GM23338 (cell line): ENCODE measurements at regions not wholly inside any gene's neighbourhood (a gene's known extent, or its start where the extent isn't known, plus 50 kb on each side); places are given as distances from the start of the nearest gene placed in this dataset.
A peak's percentile ranks its signal among the peaks of the same experiment; 100 is the strongest.

Experiments used
- ATAC-seq: fragments of 200-7000 bp; cut with Tn5 transposase; 3 replicates; pipeline ENCODE4 v1.9.1; 2020
- DNase-seq: peaks from one replicate; pipeline ENCODE4 v3.0.0-alpha.2; 2015; ENCODE audit warnings: low spot score
- H2AFZ ChIP-seq: fragments of 200-600 bp; sonication (generic); 2 replicates; pipeline ENCODE4 v1.8.0; 2016; ENCODE audit warnings: antibody characterized with exemption, mild to moderate bottlenecking, moderate library complexity
- H3F3A ChIP-seq: fragments of 200-600 bp; sonication (generic); replicated peaks from 2 replicates; pipeline ENCODE4 v1.8.0; 2017; ENCODE audit warnings: antibody characterized with exemption, mixed run types, low read depth
- H3K27ac ChIP-seq: fragments of 200-600 bp; sonication (generic); 2 replicates; pipeline ENCODE4 v1.6.1; 2016; ENCODE audit warnings: low read depth
- H3K27me3 ChIP-seq: fragments of 200-600 bp; sonication (generic); 2 replicates; pipeline ENCODE4 v1.8.0; 2016; ENCODE audit warnings: mild to moderate bottlenecking, mixed run types, moderate library complexity; ENCODE audit not compliant: insufficient read depth
- H3K36me3 ChIP-seq: fragments of 200-600 bp; sonication (generic); 2 replicates; pipeline ENCODE4 v1.8.0; 2016; ENCODE audit warnings: mild to moderate bottlenecking; ENCODE audit not compliant: insufficient read depth
- H3K4me1 ChIP-seq: fragments of 200-600 bp; sonication (generic); 2 replicates; pipeline ENCODE4 v1.8.0; 2016; ENCODE audit warnings: mild to moderate bottlenecking, moderate library complexity; ENCODE audit not compliant: insufficient read depth
- H3K4me2 ChIP-seq: fragments of 200-600 bp; sonication (generic); 2 replicates; pipeline ENCODE4 v1.7.1; 2017; ENCODE audit warnings: mixed run types
- H3K4me3 ChIP-seq: fragments of 200-600 bp; sonication (generic); 2 replicates; pipeline ENCODE4 v1.6.1; 2016; ENCODE audit warnings: mixed run types
- H3K79me2 ChIP-seq: fragments of 200-600 bp; sonication (generic); replicated peaks from 2 replicates; pipeline ENCODE4 v1.8.0; 2017; ENCODE audit warnings: mild to moderate bottlenecking; ENCODE audit not compliant: insufficient read depth
- H3K9me2 ChIP-seq: fragments of 200-600 bp; sonication (generic); 2 replicates; pipeline ENCODE4 v1.8.0; 2017; ENCODE audit not compliant: insufficient read depth
- H4K20me1 ChIP-seq: fragments of 200-600 bp; sonication (generic); replicated peaks from 2 replicates; pipeline ENCODE4 v1.8.0; 2017; ENCODE audit warnings: mild to moderate bottlenecking; ENCODE audit not compliant: insufficient read depth
- H3K27ac Mint-ChIP-seq: 2 replicates; pipeline ENCODE4 v1.8.0; 2020; ENCODE audit warnings: inconsistent platforms, mild to moderate bottlenecking, moderate library complexity, mixed read lengths
- H3K27me3 Mint-ChIP-seq: 3 replicates; pipeline ENCODE4 v1.8.0; 2022; ENCODE audit warnings: low read depth, mild to moderate bottlenecking, moderate library complexity, mixed read lengths, inconsistent platforms; ENCODE audit not compliant: insufficient read depth, poor library complexity
- H3K36me3 Mint-ChIP-seq: 3 replicates; pipeline ENCODE4 v1.8.0; 2021; ENCODE audit warnings: low read depth, mild to moderate bottlenecking, inconsistent platforms, moderate library complexity, mixed read lengths
- H3K4me1 Mint-ChIP-seq: 3 replicates; pipeline ENCODE4 v1.8.0; 2020; ENCODE audit warnings: mild to moderate bottlenecking, inconsistent platforms, mixed read lengths
- H3K4me3 Mint-ChIP-seq: 3 replicates; pipeline ENCODE4 v1.8.0; 2021; ENCODE audit warnings: moderate library complexity, mild to moderate bottlenecking, inconsistent platforms, mixed read lengths
- H3K9me3 Mint-ChIP-seq: 3 replicates; pipeline ENCODE4 v1.8.0; 2020; ENCODE audit warnings: moderate library complexity, mild to moderate bottlenecking, inconsistent platforms, mixed read lengths
- CREB1 ChIP-seq: fragments of 250-450 bp; sonication (Bioruptor Pico); IDR thresholded peaks from 2 replicates; pipeline ENCODE4 v1.5.0; 2020; ENCODE audit warnings: low read depth, mild to moderate bottlenecking, moderate library complexity
- EZH2 ChIP-seq: fragments of 200-600 bp; sonication (generic); IDR thresholded peaks from one replicate; pipeline ENCODE4 v1.8.0; 2017; ENCODE audit warnings: antibody characterized with exemption, mild to moderate bottlenecking, low read depth; ENCODE audit not compliant: unreplicated experiment
- EZH2phosphoT487 ChIP-seq: fragments of 200-600 bp; sonication (generic); IDR thresholded peaks from one replicate; pipeline ENCODE4 v1.8.1; 2018; ENCODE audit warnings: antibody characterized with exemption; ENCODE audit not compliant: unreplicated experiment
- JUNB ChIP-seq: IDR thresholded peaks from one replicate; pipeline ENCODE4 v1.6.1; 2016; ENCODE audit warnings: antibody characterized with exemption; ENCODE audit not compliant: unreplicated experiment
- NANOG ChIP-seq: IDR thresholded peaks from 2 replicates; pipeline ENCODE4 v1.6.1; 2016; ENCODE audit warnings: antibody characterized with exemption, borderline replicate concordance
- POLR2AphosphoS5 ChIP-seq: IDR thresholded peaks from 2 replicates; pipeline ENCODE4 v1.6.1; 2016; ENCODE audit warnings: antibody characterized with exemption, low read depth
- STAT1 ChIP-seq: IDR thresholded peaks from one replicate; pipeline ENCODE4 v1.6.1; 2016; ENCODE audit warnings: antibody characterized with exemption; ENCODE audit not compliant: unreplicated experiment
- ZNF114 ChIP-seq: fragments of 250-450 bp; sonication (Bioruptor Pico); IDR thresholded peaks from 2 replicates; pipeline ENCODE4 v1.5.0; 2020; ENCODE audit warnings: mild to moderate bottlenecking, moderate library complexity
- ZNF331 ChIP-seq: fragments of 250-450 bp; sonication (Bioruptor Pico); IDR thresholded peaks from 2 replicates; pipeline ENCODE4 v1.5.0; 2020; ENCODE audit warnings: low read depth, mild to moderate bottlenecking, moderate library complexity
- TF ChIP-seq, protein P1 (sequence below), 2 experiments: fragments of 200-600 bp in 1 of 2; sonication (generic) in 1 of 2; conservative IDR thresholded peaks; 2 replicates each; pipeline versions ENCODE4 v1.5.1 to v1.6.1; 2016 to 2017; ENCODE audit warnings: antibody characterized with exemption in 2 of 2, low read depth in 2 of 2, mild to moderate bottlenecking in 2 of 2, moderate library complexity in 1 of 2
- TF ChIP-seq, protein P2 (sequence below): fragments of 250-450 bp; sonication (Bioruptor Pico); IDR thresholded peaks from 2 replicates; pipeline ENCODE4 v1.5.0; 2020; ENCODE audit warnings: mild to moderate bottlenecking, moderate library complexity
- TF ChIP-seq, protein P3 (sequence below): IDR thresholded peaks from 2 replicates; pipeline ENCODE4 v1.6.1; 2016; ENCODE audit warnings: antibody characterized with exemption

DNA sequence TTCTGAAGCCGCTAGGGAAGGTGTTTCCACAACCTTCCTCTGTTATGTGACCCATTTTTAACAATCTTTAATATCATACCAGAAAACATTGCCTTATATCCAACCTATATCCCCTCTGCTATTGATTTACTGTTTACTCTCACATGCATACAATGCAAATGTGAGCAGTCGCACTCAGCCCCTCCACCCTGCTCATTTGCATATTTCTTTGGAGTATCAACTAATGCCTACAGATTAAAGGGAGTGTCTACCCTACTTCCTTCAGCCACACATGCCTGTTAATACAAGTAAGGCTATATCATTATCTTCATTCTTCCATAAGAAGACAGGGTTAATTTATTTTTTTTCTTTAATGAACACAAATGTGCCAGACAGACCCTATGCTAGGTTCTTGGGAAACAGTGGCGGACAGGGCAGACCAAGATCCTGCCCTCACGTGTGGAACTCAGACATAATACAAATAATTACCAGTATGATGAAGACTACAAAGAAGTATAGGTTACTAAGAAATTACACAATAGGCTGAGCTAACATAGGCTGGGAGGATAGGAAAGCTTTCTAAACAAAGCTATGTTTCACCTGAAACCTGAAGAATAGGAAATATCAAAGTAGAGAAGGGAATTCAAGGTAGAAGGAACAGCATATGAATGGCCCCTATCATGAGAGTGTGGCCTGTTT is 107.3 kb upstream of the MDM1 start:
- TF ChIP-seq ZNF114 (CRISPR knock-in tag) (no peak), POLR2AphosphoS5 (no peak)

DNA sequence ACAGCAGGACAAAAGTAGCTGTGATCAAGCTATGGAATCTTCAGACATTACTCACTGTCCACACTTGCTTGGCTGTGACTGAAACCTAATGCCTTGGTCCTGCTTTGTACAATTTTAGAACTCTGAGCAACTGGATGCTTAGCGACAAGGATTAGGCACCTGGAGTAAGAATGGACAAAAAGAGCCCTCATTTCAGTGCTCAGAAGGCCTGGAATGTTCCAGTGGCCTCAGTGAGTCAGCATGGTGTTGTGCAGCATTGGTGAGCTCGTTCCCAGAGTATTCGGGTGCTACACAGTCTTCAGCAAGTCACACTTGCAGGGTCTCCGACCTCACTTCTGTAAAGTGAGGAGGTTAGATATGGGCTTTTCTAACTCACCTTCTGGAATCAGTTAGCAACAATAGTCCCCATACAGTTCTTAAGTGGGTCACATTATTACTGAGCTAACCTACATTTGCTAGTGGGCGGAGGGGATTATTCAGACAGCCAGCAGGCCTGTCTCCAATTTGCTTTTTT is 108.0 kb upstream of the MDM1 start:
- Histone ChIP-seq H3K4me3 (no peak overlapping the region), H4K20me1 (no peaks in the 10 kb centered on the region), H3F3A (no peaks in the 10 kb centered on the region), H3K9me2 (no peaks in the 10 kb centered on the region), H3K36me3 (peaks cover 9% of the 10 kb centered on the region), H3K27me3 (no peaks in the 10 kb centered on the region), H2AFZ (peak overlapping the region; percentile 78; the same call in 1 of the 2 replicates), H3K4me1 (peaks cover 19% of the 10 kb centered on the region), H3K4me2 (no peak overlapping the region), H3K79me2 (no peaks in the 10 kb centered on the region), H3K27ac (no peak overlapping the region)
- Mint-ChIP-seq H3K27me3 (peaks cover 2% of the 10 kb centered on the region), H3K4me1 (peaks cover 27% of the 10 kb centered on the region), H3K36me3 (peaks cover 27% of the 10 kb centered on the region), H3K9me3 (peaks cover 29% of the 10 kb centered on the region), H3K4me3 (no peak overlapping the region), H3K27ac (no peak overlapping the region)
- ATAC-seq = no peak; the same call in 2 of the 3 replicates
- DNase-seq = no peak
- TF ChIP-seq EZH2 (no peak), ZNF331 (no peak), EZH2phosphoT487 (no peak), NANOG (no peak), ZNF114 (CRISPR knock-in tag) (no peak), STAT1 (no peak), POLR2AphosphoS5 (no peak), JUNB (no peak), CREB1 (CRISPR knock-in tag) (no peak)
- TF ChIP-seq, protein P1, sequence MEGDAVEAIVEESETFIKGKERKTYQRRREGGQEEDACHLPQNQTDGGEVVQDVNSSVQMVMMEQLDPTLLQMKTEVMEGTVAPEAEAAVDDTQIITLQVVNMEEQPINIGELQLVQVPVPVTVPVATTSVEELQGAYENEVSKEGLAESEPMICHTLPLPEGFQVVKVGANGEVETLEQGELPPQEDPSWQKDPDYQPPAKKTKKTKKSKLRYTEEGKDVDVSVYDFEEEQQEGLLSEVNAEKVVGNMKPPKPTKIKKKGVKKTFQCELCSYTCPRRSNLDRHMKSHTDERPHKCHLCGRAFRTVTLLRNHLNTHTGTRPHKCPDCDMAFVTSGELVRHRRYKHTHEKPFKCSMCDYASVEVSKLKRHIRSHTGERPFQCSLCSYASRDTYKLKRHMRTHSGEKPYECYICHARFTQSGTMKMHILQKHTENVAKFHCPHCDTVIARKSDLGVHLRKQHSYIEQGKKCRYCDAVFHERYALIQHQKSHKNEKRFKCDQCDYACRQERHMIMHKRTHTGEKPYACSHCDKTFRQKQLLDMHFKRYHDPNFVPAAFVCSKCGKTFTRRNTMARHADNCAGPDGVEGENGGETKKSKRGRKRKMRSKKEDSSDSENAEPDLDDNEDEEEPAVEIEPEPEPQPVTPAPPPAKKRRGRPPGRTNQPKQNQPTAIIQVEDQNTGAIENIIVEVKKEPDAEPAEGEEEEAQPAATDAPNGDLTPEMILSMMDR (conservative IDR thresholded peaks at IDR 0.05; ENCODE audit: low read depth in 2 of 2) = no peak
- TF ChIP-seq, protein P2, sequence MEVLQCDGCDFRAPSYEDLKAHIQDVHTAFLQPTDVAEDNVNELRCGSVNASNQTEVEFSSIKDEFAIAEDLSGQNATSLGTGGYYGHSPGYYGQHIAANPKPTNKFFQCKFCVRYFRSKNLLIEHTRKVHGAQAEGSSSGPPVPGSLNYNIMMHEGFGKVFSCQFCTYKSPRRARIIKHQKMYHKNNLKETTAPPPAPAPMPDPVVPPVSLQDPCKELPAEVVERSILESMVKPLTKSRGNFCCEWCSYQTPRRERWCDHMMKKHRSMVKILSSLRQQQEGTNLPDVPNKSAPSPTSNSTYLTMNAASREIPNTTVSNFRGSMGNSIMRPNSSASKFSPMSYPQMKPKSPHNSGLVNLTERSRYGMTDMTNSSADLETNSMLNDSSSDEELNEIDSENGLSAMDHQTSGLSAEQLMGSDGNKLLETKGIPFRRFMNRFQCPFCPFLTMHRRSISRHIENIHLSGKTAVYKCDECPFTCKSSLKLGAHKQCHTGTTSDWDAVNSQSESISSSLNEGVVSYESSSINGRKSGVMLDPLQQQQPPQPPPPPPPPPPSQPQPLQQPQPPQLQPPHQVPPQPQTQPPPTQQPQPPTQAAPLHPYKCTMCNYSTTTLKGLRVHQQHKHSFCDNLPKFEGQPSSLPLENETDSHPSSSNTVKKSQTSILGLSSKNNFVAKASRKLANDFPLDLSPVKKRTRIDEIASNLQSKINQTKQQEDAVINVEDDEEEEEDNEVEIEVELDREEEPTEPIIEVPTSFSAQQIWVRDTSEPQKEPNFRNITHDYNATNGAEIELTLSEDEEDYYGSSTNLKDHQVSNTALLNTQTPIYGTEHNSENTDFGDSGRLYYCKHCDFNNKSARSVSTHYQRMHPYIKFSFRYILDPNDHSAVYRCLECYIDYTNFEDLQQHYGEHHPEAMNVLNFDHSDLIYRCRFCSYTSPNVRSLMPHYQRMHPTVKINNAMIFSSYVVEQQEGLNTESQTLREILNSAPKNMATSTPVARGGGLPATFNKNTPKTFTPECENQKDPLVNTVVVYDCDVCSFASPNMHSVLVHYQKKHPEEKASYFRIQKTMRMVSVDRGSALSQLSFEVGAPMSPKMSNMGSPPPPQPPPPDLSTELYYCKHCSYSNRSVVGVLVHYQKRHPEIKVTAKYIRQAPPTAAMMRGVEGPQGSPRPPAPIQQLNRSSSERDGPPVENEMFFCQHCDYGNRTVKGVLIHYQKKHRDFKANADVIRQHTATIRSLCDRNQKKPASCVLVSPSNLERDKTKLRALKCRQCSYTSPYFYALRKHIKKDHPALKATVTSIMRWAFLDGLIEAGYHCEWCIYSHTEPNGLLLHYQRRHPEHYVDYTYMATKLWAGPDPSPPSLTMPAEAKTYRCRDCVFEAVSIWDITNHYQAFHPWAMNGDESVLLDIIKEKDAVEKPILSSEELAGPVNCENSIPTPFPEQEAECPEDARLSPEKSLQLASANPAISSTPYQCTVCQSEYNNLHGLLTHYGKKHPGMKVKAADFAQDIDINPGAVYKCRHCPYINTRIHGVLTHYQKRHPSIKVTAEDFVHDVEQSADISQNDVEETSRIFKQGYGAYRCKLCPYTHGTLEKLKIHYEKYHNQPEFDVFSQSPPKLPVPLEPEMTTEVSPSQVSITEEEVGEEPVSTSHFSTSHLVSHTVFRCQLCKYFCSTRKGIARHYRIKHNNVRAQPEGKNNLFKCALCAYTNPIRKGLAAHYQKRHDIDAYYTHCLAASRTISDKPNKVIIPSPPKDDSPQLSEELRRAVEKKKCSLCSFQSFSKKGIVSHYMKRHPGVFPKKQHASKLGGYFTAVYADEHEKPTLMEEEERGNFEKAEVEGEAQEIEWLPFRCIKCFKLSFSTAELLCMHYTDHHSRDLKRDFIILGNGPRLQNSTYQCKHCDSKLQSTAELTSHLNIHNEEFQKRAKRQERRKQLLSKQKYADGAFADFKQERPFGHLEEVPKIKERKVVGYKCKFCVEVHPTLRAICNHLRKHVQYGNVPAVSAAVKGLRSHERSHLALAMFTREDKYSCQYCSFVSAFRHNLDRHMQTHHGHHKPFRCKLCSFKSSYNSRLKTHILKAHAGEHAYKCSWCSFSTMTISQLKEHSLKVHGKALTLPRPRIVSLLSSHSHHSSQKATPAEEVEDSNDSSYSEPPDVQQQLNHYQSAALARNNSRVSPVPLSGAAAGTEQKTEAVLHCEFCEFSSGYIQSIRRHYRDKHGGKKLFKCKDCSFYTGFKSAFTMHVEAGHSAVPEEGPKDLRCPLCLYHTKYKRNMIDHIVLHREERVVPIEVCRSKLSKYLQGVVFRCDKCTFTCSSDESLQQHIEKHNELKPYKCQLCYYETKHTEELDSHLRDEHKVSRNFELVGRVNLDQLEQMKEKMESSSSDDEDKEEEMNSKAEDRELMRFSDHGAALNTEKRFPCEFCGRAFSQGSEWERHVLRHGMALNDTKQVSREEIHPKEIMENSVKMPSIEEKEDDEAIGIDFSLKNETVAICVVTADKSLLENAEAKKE (CRISPR knock-in tag) = no peak
- TF ChIP-seq, protein P3, sequence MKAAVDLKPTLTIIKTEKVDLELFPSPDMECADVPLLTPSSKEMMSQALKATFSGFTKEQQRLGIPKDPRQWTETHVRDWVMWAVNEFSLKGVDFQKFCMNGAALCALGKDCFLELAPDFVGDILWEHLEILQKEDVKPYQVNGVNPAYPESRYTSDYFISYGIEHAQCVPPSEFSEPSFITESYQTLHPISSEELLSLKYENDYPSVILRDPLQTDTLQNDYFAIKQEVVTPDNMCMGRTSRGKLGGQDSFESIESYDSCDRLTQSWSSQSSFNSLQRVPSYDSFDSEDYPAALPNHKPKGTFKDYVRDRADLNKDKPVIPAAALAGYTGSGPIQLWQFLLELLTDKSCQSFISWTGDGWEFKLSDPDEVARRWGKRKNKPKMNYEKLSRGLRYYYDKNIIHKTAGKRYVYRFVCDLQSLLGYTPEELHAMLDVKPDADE = no peak

More for the DNA sequence above, 107.3 kb upstream of the MDM1 start:
- Histone ChIP-seq H2AFZ (peak overlapping the region; percentile 49; the same call in 1 of the 2 replicates), H3F3A (no peaks in the 10 kb centered on the region), H4K20me1 (no peaks in the 10 kb centered on the region), H3K9me2 (peaks cover 5% of the 10 kb centered on the region; the same call in 1 of the 2 replicates), H3K79me2 (no peaks in the 10 kb centered on the region), H3K4me2 (peak overlapping the region; percentile 4; the same call in 1 of the 2 replicates), H3K4me1 (peaks cover 15% of the 10 kb centered on the region), H3K27ac (no peak overlapping the region), H3K27me3 (no peaks in the 10 kb centered on the region), H3K4me3 (no peak overlapping the region), H3K36me3 (peaks cover 10% of the 10 kb centered on the region)
- peaks cover 22% of the 10 kb centered on the region for H3K4me1 Mint-ChIP-seq
- peaks cover 26% of the 10 kb centered on the region for H3K9me3 Mint-ChIP-seq
- H3K36me3 Mint-ChIP-seq = peaks cover 23% of the 10 kb centered on the region
- H3K27ac Mint-ChIP-seq = no peak overlapping the region
- H3K27me3 Mint-ChIP-seq = no peaks in the 10 kb centered on the region
- H3K4me3 Mint-ChIP-seq = no peak overlapping the region
- no peak for DNase-seq
- peak; percentile 31; the same call in 2 of the 3 replicates for ATAC-seq
